Mesodermal cell (in vitro differentiated cells): ENCODE measurements at regions not wholly inside any gene's neighbourhood (a gene's known extent, or its start where the extent isn't known, plus 50 kb on each side); places are given as distances from the start of the nearest gene placed in this dataset.
"Not testable (repeated sequence)": the region's sequence is repeated elsewhere in the genome, so short reads cannot be mapped to it uniquely, and the experiment has no call there.

Experiments used
- H3K27ac ChIP-seq: 2 replicates; pipeline ENCODE4 v1.7.0; 2013; ENCODE audit warnings: mild to moderate bottlenecking, low read depth, low read length, moderate library complexity; ENCODE audit not compliant: severe bottlenecking
- H3K36me3 ChIP-seq: 2 replicates; pipeline ENCODE4 v1.7.1; 2013; ENCODE audit warnings: mild to moderate bottlenecking, low read length, moderate library complexity; ENCODE audit not compliant: control insufficient read depth, insufficient read depth
- H3K4me1 ChIP-seq: one replicate; pipeline ENCODE4 v1.7.1; 2013; ENCODE audit warnings: mild to moderate bottlenecking, low read length; ENCODE audit not compliant: insufficient read depth, control insufficient read depth, poor library complexity, severe bottlenecking
- H3K4me3 ChIP-seq: 2 replicates; pipeline ENCODE4 v1.7.0; 2013; ENCODE audit warnings: low read length, control low read depth, mild to moderate bottlenecking; ENCODE audit not compliant: insufficient read depth, poor library complexity, severe bottlenecking; ENCODE audit errors: extremely low read depth
- H3K9me3 ChIP-seq: 2 replicates; pipeline ENCODE4 v1.7.1; 2013; ENCODE audit warnings: mild to moderate bottlenecking, low read length, moderate library complexity; ENCODE audit not compliant: control insufficient read depth
- WGBS, 2 experiments: methylation state at CpG; one replicate each; pipeline ENCODE4 v1.1.5; 2013; ENCODE audit warnings: missing lambda C conversion rate in 2 of 2; ENCODE audit not compliant: insufficient coverage in 2 of 2; 5-methylcytosine and 5-hydroxymethylcytosine counted together

GRCh38 chr12:46573347-46573658, 200.7 kb upstream of the SLC38A2 start:
- WGBS, 2 experiments, result no CpG with 5 or more reads among the region's 1 CpG
- Histone ChIP-seq H3K9me3 (no peaks in the 10 kb centered on the region), H3K4me1 (no peaks in the 10 kb centered on the region), H3K36me3 (no peaks in the 10 kb centered on the region), H3K4me3 (no peak overlapping the region), H3K27ac (no peak overlapping the region)

GRCh38 chr12:46572644-46573346, 200.2 kb upstream of the SLC38A2 start:
- no peak overlapping the region for H3K27ac ChIP-seq
- no peaks in the 10 kb centered on the region for H3K36me3 ChIP-seq
- no CpG with 5 or more reads among the region's 2 CpGs for WGBS, 2 experiments
- no peak overlapping the region for H3K4me3 ChIP-seq
- no peaks in the 10 kb centered on the region for H3K4me1 ChIP-seq
- H3K9me3 ChIP-seq, result no peaks in the 10 kb centered on the region

GRCh38 chr12:46571608-46572007, 199.0 kb upstream of the SLC38A2 start:
- WGBS, 2 experiments, result no CpG with 5 or more reads among the region's 3 CpGs
- Histone ChIP-seq H3K36me3 (no peaks in the 10 kb centered on the region), H3K4me1 (no peaks in the 10 kb centered on the region), H3K4me3 (no peak overlapping the region), H3K27ac (no peak overlapping the region), H3K9me3 (no peaks in the 10 kb centered on the region)

- no peak overlapping the region for H3K27ac ChIP-seq
- no peaks in the 10 kb centered on the region for H3K4me1 ChIP-seq
- 94 to 97% methylated on average over 6 to 8 of the region's 9 CpGs for whole genome bisulfite sequencing, 2 experiments
- H3K4me3 ChIP-seq, result no peak overlapping the region
- no peaks in the 10 kb centered on the region for H3K36me3 ChIP-seq
- H3K9me3 ChIP-seq, result peaks cover 3% of the 10 kb centered on the region
Observed at GRCh38 chr12:46569826-46570439, 197.4 kb upstream of the SLC38A2 start.

GRCh38 chr12:46567667-46568066, 195.1 kb upstream of the SLC38A2 start:
- H3K4me3 ChIP-seq, result no peak overlapping the region
- no peaks in the 10 kb centered on the region for H3K36me3 ChIP-seq
- no peak overlapping the region for H3K27ac ChIP-seq
- H3K4me1 ChIP-seq, result peaks cover 2% of the 10 kb centered on the region
- H3K9me3 ChIP-seq, result peaks cover 10% of the 10 kb centered on the region

- WGBS, 2 experiments, result 75 to 85% methylated on average over 1 to 2 of the region's 5 CpGs
- peaks cover 3% of the 10 kb centered on the region for H3K4me1 ChIP-seq
- H3K9me3 ChIP-seq, result peaks cover 10% of the 10 kb centered on the region
- no peak overlapping the region for H3K4me3 ChIP-seq
- H3K36me3 ChIP-seq, result no peaks in the 10 kb centered on the region
- H3K27ac ChIP-seq, result peak overlapping the region; percentile 13
Observed at GRCh38 chr12:46562625-46563225, 190.2 kb upstream of the SLC38A2 start.

GRCh38 chr12:46561769-46562624, 189.4 kb upstream of the SLC38A2 start:
- H3K9me3 ChIP-seq, H3K4me1 ChIP-seq, H3K36me3 ChIP-seq, H3K4me3 ChIP-seq: not testable (repeated sequence)
- peak overlapping the region; percentile 13 for H3K27ac ChIP-seq
- 87 to 94% methylated on average over 2 to 5 of the region's 7 CpGs for WGBS, 2 experiments

GRCh38 chr12:46560874-46561273, 188.3 kb upstream of the SLC38A2 start:
- H3K27ac ChIP-seq, result no peak overlapping the region
- H3K9me3 ChIP-seq, result peaks cover 10% of the 10 kb centered on the region
- no peaks in the 10 kb centered on the region for H3K36me3 ChIP-seq
- H3K4me3 ChIP-seq, result no peak overlapping the region
- 100% methylated on average over 1 of the region's 1 CpG for WGBS, 2 experiments
- peaks cover 8% of the 10 kb centered on the region for H3K4me1 ChIP-seq

GRCh38 chr12:46560089-46560488, 187.5 kb upstream of the SLC38A2 start:
- peaks cover 14% of the 10 kb centered on the region for H3K4me1 ChIP-seq
- H3K4me3 ChIP-seq, result no peak overlapping the region
- WGBS, 2 experiments, result 100% methylated on average over 1 of the region's 2 CpGs; no CpG with 5 or more reads in 1 of the 2 experiments
- peaks cover 7% of the 10 kb centered on the region for H3K9me3 ChIP-seq
- H3K36me3 ChIP-seq, result no peaks in the 10 kb centered on the region
- no peak overlapping the region for H3K27ac ChIP-seq

GRCh38 chr12:46559311-46559710, 186.7 kb upstream of the SLC38A2 start:
- H3K27ac ChIP-seq, result no peak overlapping the region
- H3K4me1 ChIP-seq, result peaks cover 14% of the 10 kb centered on the region
- WGBS, 2 experiments, result 92 to 100% methylated on average over 1 to 2 of the region's 5 CpGs
- peaks cover 4% of the 10 kb centered on the region for H3K9me3 ChIP-seq
- H3K4me3 ChIP-seq, result no peak overlapping the region
- no peaks in the 10 kb centered on the region for H3K36me3 ChIP-seq
